ENCODE measurements at regions not wholly inside any gene's neighbourhood (a gene's known extent, or its start where the extent isn't known, plus 50 kb on each side); places are given as distances from the start of the nearest gene placed in this dataset.

DNA sequence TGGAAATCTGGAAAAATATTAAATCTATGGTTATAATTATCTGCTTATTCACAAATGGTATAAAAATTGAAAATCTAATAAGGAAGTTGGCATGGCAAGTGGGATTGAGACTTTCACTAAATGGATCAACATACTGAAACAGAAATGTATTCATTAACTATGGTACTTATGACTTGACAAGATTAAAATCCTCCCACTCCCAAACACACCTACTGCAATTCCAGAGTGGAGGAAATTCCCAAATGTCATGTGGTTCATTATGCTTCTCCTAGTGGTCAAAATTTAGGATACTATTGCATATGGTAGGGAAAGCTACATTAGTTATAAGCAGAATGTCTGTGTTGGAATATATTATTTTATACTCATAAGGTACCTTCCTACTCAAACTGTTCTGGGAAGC is 265.3 kb upstream of the PRICKLE1 start:
- ChIA-PET POLR2A (no interaction called here), CTCF (no interaction called here)
- intact Hi-C loops (cut with DNase I, micrococcal nuclease), result no loop called here
- H3K9me3 Mint-ChIP-seq (ENCODE audit: low read depth), result no peaks in the 10 kb centered on the region
- no peaks in the 10 kb centered on the region for H3K4me1 Mint-ChIP-seq
- DNase-seq (no peak), ATAC-seq (no peak)
- H3K27me3 Mint-ChIP-seq, result no peaks in the 10 kb centered on the region
- H3K27ac Mint-ChIP-seq, result no peak overlapping the region
- no peaks in the 10 kb centered on the region for H3K36me3 Mint-ChIP-seq (ENCODE audit: low read depth)
- no peak overlapping the region for H3K4me3 Mint-ChIP-seq

GRCh38 chr12:42854208-42854607 is 264.7 kb upstream of the PRICKLE1 start:
- ChIA-PET POLR2A (no interaction called here), CTCF (no interaction called here)
- Mint-ChIP-seq H3K27me3 (no peaks in the 10 kb centered on the region), H3K27ac (no peak overlapping the region), H3K4me3 (no peak overlapping the region), H3K4me1 (no peaks in the 10 kb centered on the region), H3K36me3 (ENCODE audit: low read depth) (no peaks in the 10 kb centered on the region), H3K9me3 (ENCODE audit: low read depth) (no peaks in the 10 kb centered on the region)
- ATAC-seq (no peak), DNase-seq (no peak)
- intact Hi-C loops (cut with DNase I, micrococcal nuclease), result no loop called here

DNA sequence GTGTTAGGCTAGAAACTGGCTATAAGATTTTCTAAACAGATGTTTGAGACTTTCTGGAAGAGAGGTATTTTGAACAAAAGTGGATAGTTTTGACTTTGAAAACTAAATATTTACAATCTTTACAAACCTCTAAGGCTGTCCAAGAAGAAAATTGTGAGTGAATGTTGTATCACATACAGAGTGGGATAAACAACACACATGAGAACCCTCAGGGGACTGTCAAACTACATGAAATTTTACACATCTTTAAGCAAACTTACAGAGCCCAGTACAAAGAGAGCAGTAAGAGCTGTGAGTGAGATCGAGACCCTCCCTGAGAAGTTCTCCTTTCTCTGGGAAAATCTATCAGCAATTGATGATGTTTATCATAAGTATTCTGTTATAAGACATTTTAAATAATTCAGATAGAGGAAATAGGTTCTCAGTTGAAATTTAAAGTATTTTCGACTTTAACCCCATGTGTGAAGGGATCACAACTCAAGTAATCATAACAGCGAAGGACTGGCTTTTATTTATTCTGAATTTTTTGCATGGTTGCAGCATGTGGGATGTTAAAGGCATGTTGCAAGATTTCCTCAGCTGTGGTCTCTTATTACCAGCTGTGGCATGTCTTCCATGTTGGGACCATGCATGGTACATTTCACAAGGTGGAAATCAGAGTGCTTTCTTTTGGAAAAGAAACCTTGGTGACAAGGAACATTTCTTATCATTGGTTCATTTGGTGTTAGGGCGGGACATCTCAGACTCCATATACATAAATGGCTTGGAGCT is 264.0 kb upstream of the PRICKLE1 start:
- POLR2A ChIA-PET, result no interaction called here
- CTCF ChIA-PET, result no interaction called here
- no peaks in the 10 kb centered on the region for H3K9me3 Mint-ChIP-seq (ENCODE audit: low read depth)
- intact Hi-C loops (cut with DNase I, micrococcal nuclease), result no loop called here
- H3K4me1 Mint-ChIP-seq, result no peaks in the 10 kb centered on the region
- H3K36me3 Mint-ChIP-seq (ENCODE audit: low read depth), result no peaks in the 10 kb centered on the region
- no peak for DNase-seq
- H3K27me3 Mint-ChIP-seq, result no peaks in the 10 kb centered on the region
- no peak overlapping the region for H3K27ac Mint-ChIP-seq
- no peak overlapping the region for H3K4me3 Mint-ChIP-seq
- no peak for ATAC-seq

DNA sequence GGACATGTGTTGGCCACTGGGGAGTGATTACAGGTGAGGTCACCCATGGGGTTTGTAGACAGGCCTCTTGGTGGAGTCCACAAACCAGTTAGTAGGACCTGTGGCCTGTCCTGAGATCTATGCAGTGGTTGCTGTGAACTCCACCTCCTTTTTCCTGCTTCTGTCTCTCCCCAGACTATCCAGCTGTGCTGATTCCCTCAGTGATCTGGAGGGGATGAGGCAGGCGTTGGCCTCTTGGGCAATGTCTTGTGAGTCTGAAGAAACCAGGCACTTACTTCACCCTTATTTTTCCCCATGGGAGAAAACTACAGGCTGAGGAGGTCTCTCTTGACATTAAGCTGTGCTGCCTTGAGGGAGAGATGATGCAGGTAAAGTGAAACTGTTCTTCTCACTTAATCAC is 257.2 kb upstream of the PRICKLE1 start:
- no peaks in the 10 kb centered on the region for H3K9me3 Mint-ChIP-seq (ENCODE audit: low read depth)
- no peak for DNase-seq
- no peak overlapping the region for H3K27ac Mint-ChIP-seq
- no peak overlapping the region for H3K4me3 Mint-ChIP-seq
- H3K4me1 Mint-ChIP-seq, result no peaks in the 10 kb centered on the region
- ChIA-PET POLR2A (no interaction called here), CTCF (no interaction called here)
- no peaks in the 10 kb centered on the region for H3K36me3 Mint-ChIP-seq (ENCODE audit: low read depth)
- H3K27me3 Mint-ChIP-seq, result no peaks in the 10 kb centered on the region
- intact Hi-C loops (cut with DNase I, micrococcal nuclease), result no loop called here
- ATAC-seq, result no peak

GRCh38 chr12:42834062-42834461 is 244.5 kb upstream of the PRICKLE1 start:
- ATAC-seq (no peak), DNase-seq (no peak)
- H3K9me3 Mint-ChIP-seq (ENCODE audit: low read depth), result peaks cover 4% of the 10 kb centered on the region
- H3K27me3 Mint-ChIP-seq, result no peaks in the 10 kb centered on the region
- H3K36me3 Mint-ChIP-seq (ENCODE audit: low read depth), result no peaks in the 10 kb centered on the region
- H3K4me1 Mint-ChIP-seq, result no peaks in the 10 kb centered on the region
- intact Hi-C loops (cut with DNase I, micrococcal nuclease), result no loop called here
- H3K4me3 Mint-ChIP-seq, result no peak overlapping the region
- H3K27ac Mint-ChIP-seq, result no peak overlapping the region
- POLR2A ChIA-PET, result no interaction called here
- CTCF ChIA-PET, result no interaction called here

DNA sequence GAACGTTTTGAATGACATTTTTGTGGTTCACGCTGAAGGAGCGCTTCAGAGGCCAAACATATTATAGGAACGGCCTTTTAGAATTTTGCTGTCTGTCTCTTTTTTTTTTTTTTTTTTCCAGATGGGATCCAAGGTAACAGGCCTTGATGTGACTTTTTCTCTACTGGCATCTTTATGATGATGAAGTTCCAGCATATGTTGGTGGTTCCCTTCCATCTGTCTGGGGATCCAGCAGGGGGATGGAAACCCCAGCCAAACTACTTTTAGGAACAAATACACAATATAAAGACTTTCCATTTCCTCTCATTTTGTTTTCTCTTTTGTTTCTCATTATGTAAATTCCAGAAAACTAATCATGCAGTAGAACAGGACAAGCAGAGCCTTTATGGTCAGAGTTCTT is 239.3 kb upstream of the PRICKLE1 start:
- Mint-ChIP-seq H3K27ac (no peak overlapping the region), H3K36me3 (ENCODE audit: low read depth) (no peaks in the 10 kb centered on the region), H3K4me3 (no peak overlapping the region), H3K4me1 (no peaks in the 10 kb centered on the region), H3K9me3 (ENCODE audit: low read depth) (peaks cover 4% of the 10 kb centered on the region), H3K27me3 (no peaks in the 10 kb centered on the region)
- intact Hi-C loops (cut with DNase I, micrococcal nuclease), result no loop called here
- ChIA-PET CTCF (no interaction called here), POLR2A (no interaction called here)
- ATAC-seq, result no peak
- no peak for DNase-seq

- Mint-ChIP-seq H3K27ac (no peak overlapping the region), H3K9me3 (ENCODE audit: low read depth) (no peaks in the 10 kb centered on the region), H3K27me3 (no peaks in the 10 kb centered on the region), H3K4me1 (no peaks in the 10 kb centered on the region), H3K36me3 (ENCODE audit: low read depth) (no peaks in the 10 kb centered on the region), H3K4me3 (no peak overlapping the region)
- CTCF ChIA-PET, result interaction anchor here (1.0 kb wide), 1 partner anchor 8 kb away, joined by 3 read pairs; no protein-coding TSS in a partner anchor
- intact Hi-C loops (cut with DNase I, micrococcal nuclease), result no loop called here
- POLR2A ChIA-PET, result no interaction called here
- ATAC-seq (no peak), DNase-seq (no peak)
These were observed 234.8 kb upstream of the PRICKLE1 start for GRCh38 chr12:42824327-42824726.

DNA sequence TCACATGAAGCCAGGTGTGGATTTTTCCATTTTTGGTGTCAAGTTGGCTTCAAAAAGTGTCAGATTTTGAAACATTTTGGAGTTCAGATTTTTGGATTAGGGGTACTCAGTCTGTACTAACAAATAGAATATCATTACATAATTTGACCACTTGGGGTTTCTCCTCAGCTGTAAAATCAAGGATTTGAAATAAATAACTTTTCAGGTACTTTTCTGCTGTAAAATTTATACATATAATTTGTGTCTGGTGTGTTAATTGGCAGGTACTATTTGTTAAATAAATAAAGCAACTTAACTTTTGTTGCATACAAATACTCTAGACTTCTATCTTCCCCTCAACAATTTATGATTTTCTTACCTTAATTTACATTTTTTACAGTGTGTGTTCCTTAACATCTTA is 234.1 kb upstream of the PRICKLE1 start:
- H3K27me3 Mint-ChIP-seq, result no peaks in the 10 kb centered on the region
- H3K9me3 Mint-ChIP-seq (ENCODE audit: low read depth), result no peaks in the 10 kb centered on the region
- POLR2A ChIA-PET, result no interaction called here
- ATAC-seq (no peak), DNase-seq (no peak)
- H3K4me1 Mint-ChIP-seq, result no peaks in the 10 kb centered on the region
- no peaks in the 10 kb centered on the region for H3K36me3 Mint-ChIP-seq (ENCODE audit: low read depth)
- intact Hi-C loops (cut with DNase I, micrococcal nuclease), result no loop called here
- CTCF ChIA-PET, result no interaction called here
- no peak overlapping the region for H3K4me3 Mint-ChIP-seq
- H3K27ac Mint-ChIP-seq, result no peak overlapping the region

DNA sequence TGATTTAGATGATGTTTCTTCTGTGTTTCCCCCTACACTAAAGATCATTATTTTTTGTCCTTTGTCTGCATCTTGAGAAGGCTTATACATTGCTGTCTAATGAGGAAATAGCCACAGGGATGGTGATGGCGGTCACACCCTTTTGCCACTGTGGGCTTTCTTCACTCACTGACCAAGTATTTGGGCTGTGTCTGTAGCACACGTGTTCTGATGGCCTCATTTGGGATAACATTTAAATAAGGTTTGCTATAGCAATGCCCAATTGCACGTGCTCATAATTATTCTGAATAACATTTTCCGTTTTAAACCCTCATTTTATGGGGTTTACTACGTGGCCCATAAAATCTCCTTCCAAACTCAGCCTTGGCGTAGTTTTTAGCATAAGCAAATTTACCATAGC is 230.3 kb upstream of the PRICKLE1 start:
- Mint-ChIP-seq H3K4me1 (no peaks in the 10 kb centered on the region), H3K4me3 (no peak overlapping the region), H3K27me3 (no peaks in the 10 kb centered on the region), H3K27ac (no peak overlapping the region), H3K36me3 (ENCODE audit: low read depth) (no peaks in the 10 kb centered on the region), H3K9me3 (ENCODE audit: low read depth) (no peaks in the 10 kb centered on the region)
- POLR2A ChIA-PET, result interaction anchor here (0.7 kb wide), 1 partner anchor 132 kb away, joined by 8 read pairs; no protein-coding TSS in a partner anchor
- CTCF ChIA-PET, result no interaction called here
- ATAC-seq, result no peak
- intact Hi-C loops (cut with DNase I, micrococcal nuclease), result no loop called here
- no peak for DNase-seq

GRCh38 chr12:42815068-42815467 is 225.5 kb upstream of the PRICKLE1 start:
- no peak overlapping the region for H3K27ac Mint-ChIP-seq
- intact Hi-C loops (cut with DNase I, micrococcal nuclease), result no loop called here
- no peaks in the 10 kb centered on the region for H3K36me3 Mint-ChIP-seq (ENCODE audit: low read depth)
- ChIA-PET CTCF (no interaction called here), POLR2A (no interaction called here)
- no peaks in the 10 kb centered on the region for H3K9me3 Mint-ChIP-seq (ENCODE audit: low read depth)
- H3K4me3 Mint-ChIP-seq, result no peak overlapping the region
- ATAC-seq (no peak), DNase-seq (no peak)
- no peaks in the 10 kb centered on the region for H3K27me3 Mint-ChIP-seq
- H3K4me1 Mint-ChIP-seq, result no peaks in the 10 kb centered on the region

DNA sequence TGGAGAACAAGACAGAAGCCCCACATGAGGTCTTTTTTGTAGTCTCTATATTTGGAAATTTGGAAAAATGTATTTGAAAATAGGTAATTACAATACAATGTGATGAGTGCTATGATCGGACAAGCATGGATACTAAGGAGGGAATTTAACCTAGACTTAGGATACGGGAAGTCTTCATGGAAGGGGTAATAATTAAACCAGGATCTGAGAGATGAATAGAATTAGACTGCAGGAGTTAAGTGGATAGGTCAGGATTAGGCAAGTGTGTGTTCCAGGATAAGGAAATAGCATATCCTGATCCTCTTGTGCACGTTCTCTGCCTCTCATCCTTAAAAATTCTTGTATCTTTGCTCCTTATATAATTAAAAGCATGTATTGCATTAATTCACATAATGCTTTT is 223.3 kb upstream of the PRICKLE1 start:
- no peak for ATAC-seq
- Mint-ChIP-seq H3K9me3 (ENCODE audit: low read depth) (no peaks in the 10 kb centered on the region), H3K36me3 (ENCODE audit: low read depth) (no peaks in the 10 kb centered on the region), H3K27me3 (no peaks in the 10 kb centered on the region), H3K4me3 (no peak overlapping the region), H3K4me1 (no peaks in the 10 kb centered on the region), H3K27ac (no peak overlapping the region)
- CTCF ChIA-PET, result no interaction called here
- intact Hi-C loops (cut with DNase I, micrococcal nuclease), result no loop called here
- DNase-seq, result no peak
- POLR2A ChIA-PET, result no interaction called here

- ATAC-seq (no peak), DNase-seq (no peak)
- intact Hi-C loops (cut with DNase I, micrococcal nuclease), result no loop called here
- H3K4me1 Mint-ChIP-seq, result no peaks in the 10 kb centered on the region
- no peaks in the 10 kb centered on the region for H3K36me3 Mint-ChIP-seq (ENCODE audit: low read depth)
- CTCF ChIA-PET, result no interaction called here
- no peaks in the 10 kb centered on the region for H3K27me3 Mint-ChIP-seq
- H3K4me3 Mint-ChIP-seq, result no peak overlapping the region
- POLR2A ChIA-PET, result no interaction called here
- H3K27ac Mint-ChIP-seq, result no peak overlapping the region
- no peaks in the 10 kb centered on the region for H3K9me3 Mint-ChIP-seq (ENCODE audit: low read depth)
These were observed 222.5 kb upstream of the PRICKLE1 start for GRCh38 chr12:42812086-42812485.

- DNase-seq (no peak), ATAC-seq (no peak)
- Mint-ChIP-seq H3K9me3 (ENCODE audit: low read depth) (no peaks in the 10 kb centered on the region), H3K4me3 (no peak overlapping the region), H3K27ac (no peak overlapping the region), H3K36me3 (ENCODE audit: low read depth) (no peaks in the 10 kb centered on the region), H3K27me3 (no peaks in the 10 kb centered on the region), H3K4me1 (no peaks in the 10 kb centered on the region)
- intact Hi-C loops (cut with DNase I, micrococcal nuclease), result no loop called here
- CTCF ChIA-PET, result no interaction called here
- POLR2A ChIA-PET, result no interaction called here
These were observed 220.5 kb upstream of the PRICKLE1 start for GRCh38 chr12:42810006-42810405.

Data from activated CD4-positive, alpha-beta T cell treated with anti-CD3 and anti-CD28 coated beads for 36 hours (primary cell).